Right atrium auricular region (tissue), 2 donors: ENCODE measurements at regions not wholly inside any gene's neighbourhood (a gene's known extent, or its start where the extent isn't known, plus 50 kb on each side); places are given as distances from the start of the nearest gene placed in this dataset.

ENCODE experiments used
- DNase-seq: peaks from one replicate; pipeline ENCODE4 v3.0.0-alpha.2; 2019; ENCODE audit warnings: low spot score
- H3K27ac ChIP-seq, 2 donors: fragments of 200-600 bp; sonication (generic); 1 replicate in 1 of 2; 2 replicates in 1 of 2; pipeline ENCODE4 v1.5.1; 2016 to 2019
- H3K27me3 ChIP-seq, 2 donors: fragments of 200-600 bp; sonication (generic); one replicate each; pipeline versions ENCODE4 v1.5.1 to v1.6.0; 2017 to 2019
- H3K36me3 ChIP-seq: fragments of 200-600 bp; sonication (generic); one replicate; pipeline ENCODE4 v1.5.1; 2016
- H3K4me1 ChIP-seq, 2 donors: fragments of 200-600 bp; sonication (generic); one replicate each; pipeline versions ENCODE4 v1.5.1 to v1.6.0; 2017 to 2019
- H3K4me3 ChIP-seq, 2 donors: fragments of 200-600 bp; sonication (generic); 1 replicate in 1 of 2; 2 replicates in 1 of 2; pipeline ENCODE4 v1.5.1; 2017 to 2019; ENCODE audit warnings: mild to moderate bottlenecking in 1 of 2, moderate library complexity in 1 of 2
- H3K9me3 ChIP-seq, 2 donors: fragments of 200-600 bp; sonication (generic); one replicate each; pipeline ENCODE4 v1.5.1; 2019
- TF ChIP-seq, protein P1 (sequence below), 2 donors: fragments of 200-600 bp; sonication (generic); IDR thresholded peaks; one replicate each; pipeline ENCODE4 v1.5.1; 2019; ENCODE audit warnings: antibody characterized with exemption in 2 of 2

DNA sequence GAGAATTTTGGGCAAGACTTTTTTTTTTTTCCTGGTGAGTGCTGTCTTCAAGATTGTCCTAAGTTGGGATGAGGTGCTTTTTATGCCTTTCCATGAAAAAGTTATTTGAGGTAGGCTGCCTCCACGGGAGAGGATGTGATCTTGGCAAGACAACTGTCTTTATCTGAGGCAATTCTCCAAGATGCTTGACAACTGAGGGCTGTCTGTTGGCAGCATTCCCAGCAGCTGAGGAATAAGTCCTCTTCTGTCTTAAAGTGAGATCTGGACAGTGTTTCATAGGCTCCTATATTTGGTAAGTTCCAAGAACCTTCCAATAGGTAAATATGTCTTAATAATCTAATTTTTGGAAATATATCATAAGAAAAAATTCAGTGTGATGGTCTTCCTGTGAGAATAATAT, 662.0 kb downstream of the CDH11 start:
- Histone ChIP-seq H3K4me1 (peaks cover 0 to 5% of the 10 kb centered on the region in 2 donors), H3K27me3 (no peaks in the 10 kb centered on the region), H3K27ac (no peak overlapping the region), H3K36me3 (no peaks in the 10 kb centered on the region), H3K9me3 (no peaks in the 10 kb centered on the region), H3K4me3 (no peak overlapping the region)
- TF ChIP-seq, protein P1, sequence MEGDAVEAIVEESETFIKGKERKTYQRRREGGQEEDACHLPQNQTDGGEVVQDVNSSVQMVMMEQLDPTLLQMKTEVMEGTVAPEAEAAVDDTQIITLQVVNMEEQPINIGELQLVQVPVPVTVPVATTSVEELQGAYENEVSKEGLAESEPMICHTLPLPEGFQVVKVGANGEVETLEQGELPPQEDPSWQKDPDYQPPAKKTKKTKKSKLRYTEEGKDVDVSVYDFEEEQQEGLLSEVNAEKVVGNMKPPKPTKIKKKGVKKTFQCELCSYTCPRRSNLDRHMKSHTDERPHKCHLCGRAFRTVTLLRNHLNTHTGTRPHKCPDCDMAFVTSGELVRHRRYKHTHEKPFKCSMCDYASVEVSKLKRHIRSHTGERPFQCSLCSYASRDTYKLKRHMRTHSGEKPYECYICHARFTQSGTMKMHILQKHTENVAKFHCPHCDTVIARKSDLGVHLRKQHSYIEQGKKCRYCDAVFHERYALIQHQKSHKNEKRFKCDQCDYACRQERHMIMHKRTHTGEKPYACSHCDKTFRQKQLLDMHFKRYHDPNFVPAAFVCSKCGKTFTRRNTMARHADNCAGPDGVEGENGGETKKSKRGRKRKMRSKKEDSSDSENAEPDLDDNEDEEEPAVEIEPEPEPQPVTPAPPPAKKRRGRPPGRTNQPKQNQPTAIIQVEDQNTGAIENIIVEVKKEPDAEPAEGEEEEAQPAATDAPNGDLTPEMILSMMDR (IDR thresholded peaks at IDR 0.05): no peak
- DNase-seq: no peak

DNA sequence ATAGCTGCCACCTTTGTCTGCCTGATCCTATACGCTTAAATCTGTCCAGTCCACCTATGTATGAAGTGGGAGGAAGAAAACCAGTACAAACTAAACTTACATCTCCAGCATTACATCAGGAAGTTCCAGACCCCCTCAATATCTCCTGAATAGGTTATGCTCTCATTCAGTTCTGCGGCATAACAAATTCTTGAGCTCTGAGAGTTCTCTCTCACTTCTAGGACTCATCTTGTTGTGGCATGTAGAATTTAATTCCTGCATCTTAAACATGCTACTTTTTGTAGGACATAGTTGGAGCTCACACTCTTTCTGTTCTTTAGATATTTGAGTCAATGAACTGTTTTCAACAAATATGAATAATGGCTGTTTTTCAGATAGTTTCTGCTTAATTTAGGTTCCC, 662.5 kb downstream of the CDH11 start:
- Histone ChIP-seq H3K36me3 (no peaks in the 10 kb centered on the region), H3K4me3 (no peak overlapping the region), H3K9me3 (no peaks in the 10 kb centered on the region), H3K27ac (no peak overlapping the region), H3K4me1 (peaks cover 0 to 5% of the 10 kb centered on the region in 2 donors), H3K27me3 (no peaks in the 10 kb centered on the region)
- TF ChIP-seq, protein P1 (IDR thresholded peaks at IDR 0.05): no peak
- DNase-seq: no peak

DNA sequence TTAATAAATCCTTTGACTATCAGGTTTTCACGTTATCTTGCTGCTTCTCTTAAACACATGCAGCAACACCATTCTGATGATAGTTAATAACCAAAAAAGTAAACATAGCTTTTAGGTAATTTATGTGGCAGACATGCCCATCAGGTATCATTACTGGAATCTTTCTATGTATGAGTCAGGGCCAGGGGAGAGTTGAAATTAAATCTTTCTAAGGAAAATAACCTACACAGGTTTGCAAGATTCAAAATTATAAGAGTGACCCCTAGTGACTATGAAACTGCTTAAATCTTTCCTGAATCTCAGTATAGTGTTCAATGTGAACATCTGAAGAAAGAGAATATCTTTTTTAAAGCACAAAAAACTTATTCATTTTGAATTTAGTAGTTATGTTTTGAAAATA, 666.6 kb downstream of the CDH11 start:
- Histone ChIP-seq H3K4me1 (peaks cover 0 to 5% of the 10 kb centered on the region in 2 donors), H3K9me3 (no peaks in the 10 kb centered on the region), H3K27me3 (no peaks in the 10 kb centered on the region), H3K4me3 (no peak overlapping the region), H3K36me3 (no peaks in the 10 kb centered on the region), H3K27ac (no peak overlapping the region)
- no peak for DNase-seq
- TF ChIP-seq, protein P1 (IDR thresholded peaks at IDR 0.05): peak in 1 of 2 donors; percentile 44

DNA sequence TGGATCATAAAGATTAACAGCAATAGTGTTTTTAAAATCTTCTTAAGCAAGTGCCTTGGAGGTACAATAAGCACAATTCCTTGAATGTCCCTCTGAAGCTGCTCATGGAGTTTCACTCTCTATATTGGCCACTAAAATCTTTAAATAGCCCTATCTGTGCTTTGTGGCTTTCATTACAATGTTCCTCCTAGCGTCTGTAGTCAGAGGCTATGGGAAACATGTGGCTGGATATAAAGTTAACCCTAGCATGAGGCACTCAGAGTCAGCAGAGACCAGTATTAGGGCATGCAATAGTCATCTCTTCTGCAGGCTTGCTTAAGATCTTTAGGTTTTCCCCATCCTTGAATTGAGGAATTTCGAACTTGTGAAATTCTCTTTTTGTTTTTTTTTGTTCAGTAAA, 668.2 kb downstream of the CDH11 start:
- no peak overlapping the region for H3K27ac ChIP-seq
- no peaks in the 10 kb centered on the region for H3K9me3 ChIP-seq
- H3K4me1 ChIP-seq: no peaks in the 10 kb centered on the region
- no peaks in the 10 kb centered on the region for H3K36me3 ChIP-seq
- H3K27me3 ChIP-seq: no peaks in the 10 kb centered on the region
- TF ChIP-seq, protein P1 (IDR thresholded peaks at IDR 0.05): no peak
- no peak for DNase-seq
- H3K4me3 ChIP-seq: no peak overlapping the region

DNA sequence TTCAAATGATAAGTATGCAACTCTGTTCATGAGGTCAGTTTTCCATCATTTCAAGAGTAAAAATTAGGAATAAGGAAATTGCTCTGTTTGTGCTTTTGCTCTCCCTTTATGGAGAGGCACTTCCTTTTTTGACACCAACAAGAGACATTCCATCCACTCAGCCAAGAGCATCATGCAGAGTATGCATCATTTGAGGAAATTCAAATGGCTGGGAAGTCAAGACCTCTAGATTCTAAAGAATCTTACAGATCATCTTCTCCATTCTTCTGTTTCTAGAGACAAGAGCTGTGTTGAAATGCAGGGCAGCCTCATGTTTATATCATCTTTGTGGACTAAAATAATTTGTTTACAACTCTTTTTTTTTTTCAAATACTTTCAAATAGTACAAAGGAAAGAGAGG, 669.4 kb downstream of the CDH11 start:
- TF ChIP-seq, protein P1 (IDR thresholded peaks at IDR 0.05): no peak
- H3K27me3 ChIP-seq: no peaks in the 10 kb centered on the region
- no peak overlapping the region for H3K4me3 ChIP-seq
- H3K9me3 ChIP-seq: no peaks in the 10 kb centered on the region
- no peak overlapping the region for H3K27ac ChIP-seq
- H3K4me1 ChIP-seq: no peaks in the 10 kb centered on the region
- no peaks in the 10 kb centered on the region for H3K36me3 ChIP-seq
- DNase-seq: no peak

DNA sequence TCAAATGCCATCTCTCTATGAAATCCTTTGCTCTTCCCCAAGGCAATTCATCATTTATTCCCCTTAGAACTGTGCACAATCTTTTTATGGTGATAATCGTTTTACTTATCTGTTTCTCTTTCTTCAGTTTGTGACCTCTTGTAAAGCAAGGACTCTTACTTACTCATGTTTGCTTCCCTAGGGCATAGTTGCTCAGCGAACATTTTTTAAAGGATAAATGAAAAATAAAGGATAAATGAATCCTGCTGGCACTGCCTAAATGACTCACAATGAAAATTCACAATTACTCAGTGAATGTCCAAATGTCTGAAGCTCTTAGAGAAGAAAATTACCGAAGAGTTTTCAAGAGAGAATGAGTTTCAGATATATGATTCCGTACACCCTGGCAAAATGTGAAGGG, 671.7 kb downstream of the CDH11 start:
- TF ChIP-seq, protein P1 (IDR thresholded peaks at IDR 0.05): no peak
- no peak for DNase-seq
- no peaks in the 10 kb centered on the region for H3K27me3 ChIP-seq
- H3K36me3 ChIP-seq: no peaks in the 10 kb centered on the region
- H3K27ac ChIP-seq: no peak overlapping the region
- H3K4me1 ChIP-seq: no peaks in the 10 kb centered on the region
- H3K4me3 ChIP-seq: no peak overlapping the region
- H3K9me3 ChIP-seq: no peaks in the 10 kb centered on the region
